Motor neuron (in vitro differentiated cells): ENCODE measurements at regions not wholly inside any gene's neighbourhood (a gene's known extent, or its start where the extent isn't known, plus 50 kb on each side); places are given as distances from the start of the nearest gene placed in this dataset.

Experiments
- ATAC-seq, 8 experiments: fragments of 200-7000 bp; cut with Tn5 transposase; replicated peaks in 6 of 8; 2 replicates each; pipeline ENCODE4 v1.8.0; 2021; ENCODE audit warnings: mild to moderate bottlenecking in 8 of 8, moderate library complexity in 8 of 8
- H3K27ac ChIP-seq, 2 donors: fragments of 250-450 bp; sonication (Bioruptor Pico); 2 replicates each; pipeline ENCODE4 v1.9.0; 2021; ENCODE audit warnings: antibody characterized with exemption in 2 of 2, mild to moderate bottlenecking in 2 of 2, moderate library complexity in 1 of 2
- H3K4me1 ChIP-seq, 2 donors: fragments of 250-450 bp; sonication (Bioruptor Pico); replicated peaks in 1 of 2; 2 replicates each; pipeline ENCODE4 v1.6.1; 2021; ENCODE audit warnings: antibody characterized with exemption in 2 of 2, mild to moderate bottlenecking in 2 of 2, moderate library complexity in 1 of 2
- H3K4me3 ChIP-seq, 5 donors: fragments of 250-450 bp; sonication (Bioruptor Pico); 2 replicates each; pipeline ENCODE4 v1.9.0; 2021; ENCODE audit warnings: antibody characterized with exemption in 5 of 5, mild to moderate bottlenecking in 5 of 5, moderate library complexity in 4 of 5
- WGBS, 10 experiments: fragments of 450-650 bp; shearing (Covaris generic); methylation state at CpG; one replicate each; pipeline ENCODE4 v1.0.0; 2022; 5-methylcytosine and 5-hydroxymethylcytosine counted together
- in situ Hi-C, 9 experiments: fragments of 400-800 bp; cut with MboI; loops; one replicate each; pipeline ENCODE4 v1.15.0; 2021; ENCODE audit warnings: low sequenced_read_pairs in 9 of 9, low pct_unique_long_range_greater_than_20kb in 2 of 9; ENCODE audit not compliant: unreplicated experiment in 9 of 9

DNA sequence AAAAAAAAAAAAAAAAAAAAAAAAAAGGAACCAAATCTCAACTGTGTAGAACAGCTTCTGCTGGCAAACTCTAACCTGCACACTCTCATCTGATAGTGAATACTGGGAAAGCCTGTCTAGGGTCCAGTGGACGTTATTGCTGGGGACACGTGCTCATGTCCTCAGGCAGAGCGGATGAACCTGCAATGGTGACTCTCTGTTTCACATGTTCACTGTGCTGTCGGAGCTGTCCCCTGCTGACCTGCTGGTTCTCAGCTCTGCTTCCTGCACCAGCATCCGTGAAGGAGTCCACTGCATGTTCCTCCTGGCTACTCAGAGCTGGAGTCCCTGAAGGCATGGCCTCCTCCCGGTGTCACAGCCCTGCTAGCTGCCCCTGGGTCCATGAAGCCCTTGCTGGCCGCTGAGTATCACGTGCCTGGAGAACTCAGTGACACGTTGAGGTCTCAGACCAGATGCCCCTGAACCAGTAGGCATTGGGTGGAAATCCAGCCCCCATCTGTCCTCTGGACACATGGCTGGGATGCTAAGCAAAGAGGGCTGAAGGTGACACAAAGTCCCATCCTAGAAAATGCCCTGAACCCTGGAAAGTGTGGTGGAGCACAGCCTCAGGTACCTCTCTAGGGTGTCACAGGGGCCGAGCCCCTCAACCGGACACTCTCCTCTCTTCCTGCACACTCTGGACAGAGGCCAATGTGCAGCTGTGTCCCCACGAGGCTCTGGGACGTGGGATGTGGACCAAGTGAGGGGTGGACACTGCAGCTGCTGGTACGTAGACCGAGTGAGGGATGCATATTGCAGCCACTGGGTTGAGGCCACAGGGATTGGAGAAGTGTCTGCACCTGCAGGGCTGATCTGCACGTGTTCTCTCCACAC, 54.9 kb upstream of the FRMD1 start:
- in situ Hi-C loops = no loop called here
- 42 to 100% (median 71%) methylated on average over 1 to 4 of the region's 16 CpGs; no CpG with 5 or more reads in 2 of the 10 experiments for WGBS, 10 experiments
- peak in 5 of 8 experiments; percentile 18 to 32 (median 20) for ATAC-seq
- peaks cover 36 to 38% of the 10 kb centered on the region in 2 donors for H3K4me1 ChIP-seq
- H3K4me3 ChIP-seq = no peak overlapping the region
- H3K27ac ChIP-seq = no peak overlapping the region

DNA sequence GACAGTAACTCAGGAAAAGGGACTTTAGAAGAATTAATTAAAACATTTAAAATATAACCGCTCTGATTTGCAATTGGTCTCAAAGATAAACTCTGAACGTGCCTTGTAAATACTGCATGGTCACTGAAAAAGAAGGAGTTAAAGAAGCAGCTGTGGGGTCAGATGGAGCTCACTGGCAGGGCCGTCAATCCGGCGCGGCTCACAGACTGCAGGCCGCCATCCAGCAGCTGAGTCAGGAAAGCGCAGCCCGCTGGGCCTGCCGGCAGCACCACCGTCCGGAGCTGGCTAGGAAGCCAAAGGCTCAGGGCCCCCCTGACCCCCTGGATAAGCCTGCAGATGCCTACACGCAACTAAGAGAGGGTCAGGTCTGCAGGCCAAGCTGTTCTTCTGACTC, 54.2 kb upstream of the FRMD1 start:
- WGBS, 10 experiments = 0 to 50% (median 30%) methylated on average over 2 to 13 of the region's 13 CpGs; no CpG with 5 or more reads in 3 of the 10 experiments
- Histone ChIP-seq H3K4me1 (peaks cover 36 to 38% of the 10 kb centered on the region in 2 donors), H3K27ac (peak overlapping the region in 1 of 2 donors; percentile 20), H3K4me3 (no peak overlapping the region)
- in situ Hi-C loops = no loop called here
- ATAC-seq = peak; percentile 26 to 81 (median 70)

DNA sequence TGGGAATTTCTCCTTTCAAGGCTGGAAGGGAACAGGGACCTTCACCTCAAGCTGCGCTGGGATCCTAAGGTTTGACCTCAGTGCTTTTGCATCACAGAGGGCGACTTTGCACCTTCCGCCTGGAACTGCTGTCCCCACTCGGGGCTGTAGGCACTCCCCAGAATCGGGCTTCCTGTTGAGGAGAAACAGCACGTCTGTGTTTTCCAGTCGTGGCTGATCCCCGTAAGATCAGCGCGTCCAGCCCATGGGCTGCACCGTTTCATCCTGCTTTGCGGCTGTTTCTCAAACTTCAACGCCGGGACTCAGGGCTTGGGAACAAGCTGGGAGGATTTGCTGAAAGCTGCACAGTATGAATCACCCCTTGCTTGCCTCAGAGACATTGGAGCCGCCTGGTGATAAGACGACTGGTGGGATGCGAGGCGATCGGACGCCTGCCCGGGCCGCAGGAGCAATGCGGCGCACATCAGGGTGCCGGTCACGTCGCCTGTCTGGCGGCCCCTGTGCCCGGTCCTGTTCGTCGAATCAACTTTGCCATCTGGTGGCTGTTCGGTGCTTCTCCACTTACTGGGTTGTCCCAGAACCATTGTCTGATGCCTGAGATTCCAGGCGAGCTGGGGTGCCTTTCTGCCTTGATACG, 53.6 kb upstream of the FRMD1 start:
- 0 to 70% (median 39%) methylated on average over 1 to 20 of the region's 34 CpGs; no CpG with 5 or more reads in 1 of the 10 experiments for WGBS, 10 experiments
- peak; percentile 44 to 98 (median 78) for ATAC-seq
- Histone ChIP-seq H3K4me3 (no peak overlapping the region), H3K4me1 (peaks cover 36 to 38% of the 10 kb centered on the region in 2 donors), H3K27ac (peak overlapping the region in 1 of 2 donors; percentile 20)
- in situ Hi-C loops = no loop called here

DNA sequence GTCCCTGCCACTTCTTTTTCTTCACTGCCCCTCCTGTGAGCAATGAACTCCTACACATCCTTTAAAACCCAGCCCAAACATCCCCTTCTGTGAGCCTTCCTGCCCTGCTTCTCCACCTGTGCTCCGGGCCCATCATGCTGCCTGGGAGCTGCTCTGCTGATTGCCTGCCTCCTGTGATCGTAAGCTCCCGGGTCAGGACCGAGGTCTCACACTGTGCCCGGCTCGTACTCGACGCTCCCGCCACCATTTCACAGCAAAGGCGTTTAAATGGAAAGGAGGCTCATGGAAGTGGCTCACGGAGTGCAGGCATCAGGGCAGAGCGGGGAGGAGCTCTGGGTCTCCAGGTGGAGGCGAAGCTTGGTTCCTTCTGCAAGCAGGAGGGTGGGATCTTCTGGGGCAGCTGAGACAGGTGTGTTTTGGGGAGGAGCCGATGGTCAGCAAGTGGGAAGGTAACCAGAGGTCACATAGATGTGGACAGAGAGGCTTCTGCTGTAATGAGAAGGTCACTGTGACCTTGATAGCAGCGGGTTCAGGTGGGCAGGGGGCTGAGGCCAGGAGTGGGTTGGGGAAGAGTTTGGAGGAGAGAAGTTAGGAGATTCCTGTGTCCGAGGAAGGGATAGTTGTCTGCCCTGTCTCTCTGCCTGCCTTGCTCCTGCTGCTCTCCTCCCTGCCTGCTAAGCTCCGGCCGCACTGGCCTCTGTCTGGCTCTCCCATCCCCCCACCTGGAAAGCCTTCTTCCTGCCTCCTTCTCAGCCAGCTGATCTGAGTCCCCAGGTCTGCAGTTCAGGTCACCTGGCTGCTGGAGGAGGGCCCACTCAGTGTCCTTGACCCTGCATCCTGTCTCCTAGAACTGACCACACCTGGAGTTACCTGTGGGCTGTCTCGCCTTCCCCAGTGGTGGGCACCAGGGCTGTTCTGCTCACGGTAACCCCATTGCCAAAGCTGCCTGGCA, 52.7 kb upstream of the FRMD1 start:
- Histone ChIP-seq H3K4me1 (peaks cover 36 to 38% of the 10 kb centered on the region in 2 donors), H3K4me3 (no peak overlapping the region), H3K27ac (no peak overlapping the region)
- in situ Hi-C loops = no loop called here
- 0 to 100% (median 89%) methylated on average over 1 to 9 of the region's 20 CpGs; no CpG with 5 or more reads in 1 of the 10 experiments for WGBS, 10 experiments
- no peak for ATAC-seq

DNA sequence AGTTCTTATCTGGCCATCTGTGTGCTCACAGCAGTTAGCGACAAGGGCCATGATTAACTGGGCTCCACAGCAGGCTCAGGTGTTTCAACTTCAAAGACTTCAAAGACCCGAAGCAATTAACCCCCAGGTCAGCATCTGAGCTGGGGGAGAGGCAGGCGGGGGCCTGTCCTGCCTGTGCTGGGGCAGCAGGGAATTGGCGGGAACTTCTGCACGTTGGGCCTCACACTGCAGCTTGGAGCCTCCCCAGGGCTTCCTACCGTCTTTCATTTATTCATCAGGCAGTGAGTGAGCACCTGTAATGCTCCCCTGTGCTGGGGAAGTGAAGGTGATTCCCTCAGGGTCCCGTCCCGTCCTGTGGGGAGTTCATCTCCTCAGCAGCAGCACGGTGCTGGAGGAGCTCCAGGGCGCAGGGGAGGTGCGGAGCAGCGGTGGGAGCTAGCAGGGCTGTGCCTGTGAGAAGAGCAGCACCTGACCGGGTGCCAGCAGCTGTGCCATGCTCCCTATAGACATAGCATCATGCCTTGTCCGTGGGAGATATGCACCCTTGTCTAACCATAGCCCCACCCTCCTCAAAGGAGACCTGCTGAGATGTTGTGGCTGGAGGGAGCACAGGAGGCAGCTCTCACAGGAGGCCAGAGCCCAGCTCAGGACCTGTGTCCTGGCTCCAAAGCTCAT, 51.8 kb upstream of the FRMD1 start:
- in situ Hi-C loops = no loop called here
- Histone ChIP-seq H3K4me1 (peaks cover 36 to 38% of the 10 kb centered on the region in 2 donors), H3K4me3 (no peak overlapping the region), H3K27ac (no peak overlapping the region)
- WGBS, 10 experiments = 0 to 100% (median 52%) methylated on average over 1 to 8 of the region's 14 CpGs; no CpG with 5 or more reads in 3 of the 10 experiments
- ATAC-seq = peak in 2 of 8 experiments; percentile 8 to 21

DNA sequence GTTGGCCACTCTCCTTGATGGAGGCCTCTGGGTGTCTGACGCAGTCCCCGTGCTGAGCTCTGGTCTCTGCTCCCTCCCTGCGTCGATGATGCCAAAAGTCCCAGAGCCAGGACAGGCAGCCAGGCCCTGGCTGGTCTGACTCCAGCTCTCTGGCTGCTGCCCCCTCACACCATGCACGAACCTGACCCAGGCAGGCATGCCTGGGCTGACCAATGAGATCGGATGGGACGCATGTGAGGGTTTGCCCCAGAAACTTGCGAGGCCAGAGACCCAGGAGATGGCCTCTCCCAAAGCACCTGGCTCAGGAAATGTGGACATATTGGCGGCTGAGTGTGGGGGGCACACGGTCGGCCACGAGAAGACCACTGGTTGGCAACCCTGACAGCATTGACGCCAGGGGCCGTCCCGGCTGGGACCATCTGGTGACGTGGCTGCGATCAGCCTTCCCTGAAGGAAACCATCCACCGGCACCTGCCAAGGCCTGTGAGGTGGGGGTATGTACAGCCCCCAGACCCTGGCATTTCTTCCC, 51.2 kb upstream of the FRMD1 start:
- ATAC-seq = no peak
- H3K27ac ChIP-seq = no peak overlapping the region
- H3K4me3 ChIP-seq = no peak overlapping the region
- in situ Hi-C loops = no loop called here
- H3K4me1 ChIP-seq = peaks cover 36 to 38% of the 10 kb centered on the region in 2 donors
- 40 to 100% (median 67%) methylated on average over 2 to 4 of the region's 18 CpGs; no CpG with 5 or more reads in 5 of the 10 experiments for WGBS, 10 experiments

DNA sequence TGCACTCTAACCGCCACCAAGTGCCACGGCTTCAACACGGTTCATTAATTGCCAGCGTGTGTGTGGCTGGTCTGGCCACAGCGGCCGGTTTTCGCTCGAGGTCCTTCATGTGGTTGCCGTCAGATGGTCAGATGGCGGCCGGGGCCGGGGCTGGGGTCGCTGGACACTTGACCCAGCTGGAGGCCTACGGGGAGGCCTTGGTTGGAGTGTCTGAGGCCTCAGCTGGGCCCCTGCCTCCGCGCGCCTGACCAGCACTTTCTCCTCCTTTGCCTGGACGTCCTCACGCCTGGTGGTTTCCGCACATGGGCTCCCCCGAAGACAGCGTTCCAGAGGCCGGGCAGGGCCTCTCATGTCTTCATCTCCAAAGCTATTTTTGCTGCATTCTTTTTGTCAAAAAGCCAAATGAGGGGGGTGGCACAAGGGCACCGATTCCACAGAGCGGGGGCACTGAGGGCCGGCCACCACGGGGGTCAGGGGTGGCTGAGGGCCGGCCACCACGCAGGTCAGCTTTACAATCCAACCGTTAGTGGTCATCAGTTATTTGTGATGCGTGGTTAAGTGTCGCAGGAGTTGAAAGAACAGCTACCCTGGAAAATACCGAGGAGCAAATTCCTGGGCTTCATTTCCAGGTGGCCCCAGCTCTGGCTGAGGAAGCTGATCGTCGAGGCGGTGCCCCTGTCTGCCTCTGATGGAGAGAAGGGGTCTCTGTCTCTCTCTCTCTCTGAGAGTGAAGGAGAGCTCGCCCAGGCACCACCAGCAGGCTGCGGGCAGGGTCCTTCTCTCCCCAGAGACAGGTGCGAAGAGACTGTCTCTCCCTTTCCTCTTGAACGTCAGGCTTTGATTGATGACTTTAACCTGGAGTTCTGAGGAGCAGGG, 50.5 kb upstream of the FRMD1 start:
- ATAC-seq = no peak
- Histone ChIP-seq H3K4me3 (no peak overlapping the region), H3K4me1 (peaks cover 36 to 38% of the 10 kb centered on the region in 2 donors), H3K27ac (no peak overlapping the region)
- 40 to 100% (median 84%) methylated on average over 1 to 11 of the region's 40 CpGs; no CpG with 5 or more reads in 1 of the 10 experiments for WGBS, 10 experiments
- in situ Hi-C loops = no loop called here

DNA sequence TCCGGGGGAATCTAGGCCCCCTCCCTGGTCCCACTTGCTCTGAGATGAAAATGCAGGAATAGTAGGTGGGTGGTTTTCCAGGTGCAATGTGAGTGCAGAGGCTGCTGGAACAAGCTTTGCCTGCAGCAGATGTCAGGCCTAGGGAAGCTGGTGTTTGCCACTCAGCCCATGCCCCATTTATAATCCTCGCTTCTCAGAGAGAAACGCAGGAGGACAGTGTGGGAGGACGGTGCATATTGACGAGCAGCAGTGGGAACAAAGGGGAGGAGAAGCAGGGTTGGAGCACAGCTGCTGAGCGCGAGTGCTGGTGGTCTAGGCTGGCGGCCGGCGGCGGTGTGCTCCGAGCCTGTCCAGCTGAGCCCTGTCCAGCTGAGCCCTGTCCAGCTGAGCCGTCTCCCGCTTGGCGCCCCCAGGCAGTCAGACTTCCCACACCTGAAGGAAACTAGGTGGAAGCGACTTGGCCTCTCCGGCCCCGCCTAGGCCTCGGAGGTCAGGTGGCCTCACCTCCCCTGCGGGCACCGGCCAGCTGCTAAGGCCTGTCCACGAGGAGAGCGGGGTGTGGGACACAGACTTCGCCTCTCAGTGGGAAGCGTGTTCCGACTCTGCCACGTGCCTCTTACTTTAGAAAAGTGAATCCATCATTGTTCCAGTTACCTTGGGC, 49.7 kb upstream of the FRMD1 start:
- ATAC-seq = no peak
- in situ Hi-C loops = no loop called here
- no peak overlapping the region for H3K4me3 ChIP-seq
- WGBS, 10 experiments = 87 to 100% (median 95%) methylated on average over 1 to 16 of the region's 27 CpGs; no CpG with 5 or more reads in 3 of the 10 experiments
- H3K4me1 ChIP-seq = peaks cover 36% of the 10 kb centered on the region in 2 donors
- H3K27ac ChIP-seq = no peak overlapping the region
